SK-N-SH treated with all-trans-retinoic acid at 6 μM for 48 hours (cell line): ENCODE measurements at regions not wholly inside any gene's neighbourhood (a gene's known extent, or its start where the extent isn't known, plus 50 kb on each side); places are given as distances from the start of the nearest gene placed in this dataset.

ENCODE experiments used
- ATAC-seq: fragments of 200-7000 bp; cut with Tn5 transposase; 3 replicates; pipeline ENCODE4 v1.9.1; 2020; ENCODE audit warnings: mild to moderate bottlenecking, moderate library complexity
- ARNTL ChIP-seq: fragments of 450-650 bp; formaldehyde crosslinking; IDR thresholded peaks from 2 replicates; pipeline ENCODE4 v1.5.0; 2020; ENCODE audit warnings: low read depth, mild to moderate bottlenecking, moderate library complexity, borderline replicate concordance
- BACH2 ChIP-seq: fragments of 250-450 bp; sonication (Bioruptor Pico); IDR thresholded peaks from 2 replicates; pipeline ENCODE4 v1.9.0; 2021; ENCODE audit warnings: mild to moderate bottlenecking, borderline replicate concordance
- CREB5 ChIP-seq: fragments of 250-450 bp; sonication (Bioruptor Pico); IDR thresholded peaks from 2 replicates; pipeline ENCODE4 v1.5.1; 2020; ENCODE audit warnings: low read depth, mild to moderate bottlenecking, moderate library complexity
- CSDC2 ChIP-seq: fragments of 250-450 bp; sonication (Bioruptor Pico); IDR thresholded peaks from 2 replicates; pipeline ENCODE4 v1.5.0; 2020; ENCODE audit warnings: mild to moderate bottlenecking, moderate library complexity
- CSRNP3 ChIP-seq: fragments of 250-450 bp; sonication (Bioruptor Pico); IDR thresholded peaks from 2 replicates; pipeline ENCODE4 v1.5.1; 2021; ENCODE audit warnings: mild to moderate bottlenecking, moderate library complexity
- ESRRG ChIP-seq: fragments of 250-450 bp; sonication (Bioruptor Pico); IDR thresholded peaks from 2 replicates; pipeline ENCODE4 v1.6.1; 2021; ENCODE audit warnings: mild to moderate bottlenecking
- GLIS3 ChIP-seq: fragments of 250-450 bp; sonication (Bioruptor Pico); IDR thresholded peaks from 2 replicates; pipeline ENCODE4 v1.5.0; 2020; ENCODE audit warnings: mild to moderate bottlenecking, moderate library complexity
- OSR1 ChIP-seq: fragments of 250-450 bp; sonication (Bioruptor Pico); IDR thresholded peaks from 2 replicates; pipeline ENCODE4 v1.8.0; 2022; ENCODE audit warnings: moderate library complexity, mild to moderate bottlenecking, inconsistent platforms
- PATZ1 ChIP-seq: fragments of 250-450 bp; sonication (Bioruptor Pico); IDR thresholded peaks from 2 replicates; pipeline ENCODE4 v1.8.0; 2020; ENCODE audit warnings: mild to moderate bottlenecking, moderate library complexity, borderline replicate concordance
- POU6F1 ChIP-seq: fragments of 250-450 bp; sonication (Bioruptor Pico); IDR thresholded peaks from 2 replicates; pipeline ENCODE4 v1.8.0; 2021; ENCODE audit warnings: low read depth, mild to moderate bottlenecking, moderate library complexity, borderline replicate concordance
- PPARA ChIP-seq: fragments of 250-450 bp; sonication (Bioruptor Pico); IDR thresholded peaks from 2 replicates; pipeline ENCODE4 v1.5.0; 2020; ENCODE audit warnings: mild to moderate bottlenecking, borderline replicate concordance
- RARB ChIP-seq: fragments of 250-450 bp; sonication (Bioruptor Pico); IDR thresholded peaks from 2 replicates; pipeline ENCODE4 v1.8.0; 2021; ENCODE audit warnings: mild to moderate bottlenecking, moderate library complexity
- SNAI2 ChIP-seq: fragments of 250-450 bp; sonication (Bioruptor Pico); IDR thresholded peaks from 2 replicates; pipeline ENCODE4 v1.5.0; 2020; ENCODE audit warnings: mild to moderate bottlenecking, moderate library complexity
- TCF4 ChIP-seq: fragments of 250-450 bp; sonication (Bioruptor Pico); IDR thresholded peaks from 2 replicates; pipeline ENCODE4 v1.8.0; 2021; ENCODE audit warnings: mild to moderate bottlenecking, moderate library complexity, borderline replicate concordance
- TSHZ2 ChIP-seq: fragments of 250-450 bp; sonication (Bioruptor Pico); IDR thresholded peaks from 2 replicates; pipeline ENCODE4 v1.5.0; 2020; ENCODE audit warnings: mild to moderate bottlenecking, moderate library complexity
- ZC3H10 ChIP-seq: fragments of 250-450 bp; sonication (Bioruptor Pico); IDR thresholded peaks from 2 replicates; pipeline ENCODE4 v1.5.1; 2021; ENCODE audit warnings: mild to moderate bottlenecking, moderate library complexity
- ZFP3 ChIP-seq: fragments of 250-450 bp; sonication (Bioruptor Pico); IDR thresholded peaks from 2 replicates; pipeline ENCODE4 v1.5.0; 2020; ENCODE audit warnings: mild to moderate bottlenecking, moderate library complexity
- ZFP30 ChIP-seq: fragments of 450-650 bp; formaldehyde crosslinking; IDR thresholded peaks from 2 replicates; pipeline ENCODE4 v1.5.0; 2022; ENCODE audit warnings: mild to moderate bottlenecking, moderate library complexity
- ZNF565 ChIP-seq: fragments of 450-650 bp; formaldehyde crosslinking; conservative IDR thresholded peaks from 2 replicates; pipeline ENCODE4 v1.5.0; 2020; ENCODE audit warnings: low read depth, mild to moderate bottlenecking, moderate library complexity
- ZNF70 ChIP-seq: fragments of 450-650 bp; formaldehyde crosslinking; IDR thresholded peaks from 2 replicates; pipeline ENCODE4 v1.5.0; 2020; ENCODE audit warnings: mild to moderate bottlenecking, moderate library complexity
- ZNF8 ChIP-seq: fragments of 450-650 bp; formaldehyde crosslinking; IDR thresholded peaks from 2 replicates; pipeline ENCODE4 v1.5.0; 2020; ENCODE audit warnings: mild to moderate bottlenecking, moderate library complexity

GRCh38 chr1:103448560-103448959 lies 76.9 kb upstream of the RNPC3 start (continued):
- TF ChIP-seq ZFP30 (CRISPR knock-in tag), result no peak

GRCh38 chr1:103447471-103447870 lies 78.0 kb upstream of the RNPC3 start:
- TF ChIP-seq ZNF565 (CRISPR knock-in tag) (no peak), ZFP30 (CRISPR knock-in tag) (no peak), GLIS3 (CRISPR knock-in tag) (no peak), TSHZ2 (CRISPR knock-in tag) (no peak), ZNF70 (CRISPR knock-in tag) (no peak), ESRRG (no peak), POU6F1 (no peak), CSDC2 (CRISPR knock-in tag) (no peak), CSRNP3 (no peak), SNAI2 (CRISPR knock-in tag) (no peak), ZNF8 (no peak), RARB (CRISPR knock-in tag) (no peak), ZFP3 (no peak), OSR1 (no peak), BACH2 (CRISPR knock-in tag) (no peak), PATZ1 (CRISPR knock-in tag) (no peak), ZC3H10 (CRISPR knock-in tag) (no peak), PPARA (CRISPR knock-in tag) (no peak)
- ATAC-seq, result no peak

- TF ChIP-seq ZC3H10 (CRISPR knock-in tag) (no peak), ZFP30 (CRISPR knock-in tag) (no peak), GLIS3 (CRISPR knock-in tag) (no peak), CREB5 (CRISPR knock-in tag) (no peak), OSR1 (no peak), CSRNP3 (no peak), ZFP3 (no peak), BACH2 (CRISPR knock-in tag) (no peak), TCF4 (CRISPR knock-in tag) (no peak), POU6F1 (no peak), ARNTL (CRISPR knock-in tag) (no peak), SNAI2 (CRISPR knock-in tag) (no peak), CSDC2 (CRISPR knock-in tag) (no peak)
- no peak for ATAC-seq
Observed at GRCh38 chr1:103441342-103441741, 84.2 kb upstream of the RNPC3 start.
